ENCODE measurements at regions not wholly inside any gene's neighbourhood (a gene's known extent, or its start where the extent isn't known, plus 50 kb on each side); places are given as distances from the start of the nearest gene placed in this dataset.

- TF ChIP-seq CTCF (IDR thresholded peaks at IDR 0.05) (no peak), POLR2A (IDR thresholded peaks at IDR 0.05) (no peak)
Observed at GRCh38 chr7:23964715-23965114, 254.7 kb downstream of the STK31 start.
